Dendritic cell treated with granulocyte-macrophage colony-stimulating factor and Interleukin-4, amounts not matched to agents 40 ng/mL and 50 ng/mL, for 4 days (primary cell): ENCODE measurements at regions not wholly inside any gene's neighbourhood (a gene's known extent, or its start where the extent isn't known, plus 50 kb on each side); places are given as distances from the start of the nearest gene placed in this dataset.

Experiments used
- H3K27ac Mint-ChIP-seq: one replicate; pipeline ENCODE4 v1.8.0; 2022; ENCODE audit warnings: mild to moderate bottlenecking, mixed read lengths
- H3K27me3 Mint-ChIP-seq: one replicate; pipeline ENCODE4 v1.8.0; 2022; ENCODE audit warnings: mild to moderate bottlenecking, mixed read lengths
- H3K36me3 Mint-ChIP-seq: one replicate; pipeline ENCODE4 v1.8.0; 2022; ENCODE audit warnings: low read depth, mixed read lengths
- H3K4me1 Mint-ChIP-seq: one replicate; pipeline ENCODE4 v1.8.0; 2022; ENCODE audit warnings: low read depth, mixed read lengths
- H3K4me3 Mint-ChIP-seq: one replicate; pipeline ENCODE4 v1.8.0; 2022; ENCODE audit warnings: mild to moderate bottlenecking, moderate library complexity, mixed read lengths
- H3K9me3 Mint-ChIP-seq: one replicate; pipeline ENCODE4 v1.8.0; 2022; ENCODE audit warnings: mixed read lengths
- intact Hi-C: fragments of 100-400 bp; cut with micrococcal nuclease; formaldehyde crosslinking; loops from one replicate; pipeline ENCODE4 v1.15.0; 2022

DNA sequence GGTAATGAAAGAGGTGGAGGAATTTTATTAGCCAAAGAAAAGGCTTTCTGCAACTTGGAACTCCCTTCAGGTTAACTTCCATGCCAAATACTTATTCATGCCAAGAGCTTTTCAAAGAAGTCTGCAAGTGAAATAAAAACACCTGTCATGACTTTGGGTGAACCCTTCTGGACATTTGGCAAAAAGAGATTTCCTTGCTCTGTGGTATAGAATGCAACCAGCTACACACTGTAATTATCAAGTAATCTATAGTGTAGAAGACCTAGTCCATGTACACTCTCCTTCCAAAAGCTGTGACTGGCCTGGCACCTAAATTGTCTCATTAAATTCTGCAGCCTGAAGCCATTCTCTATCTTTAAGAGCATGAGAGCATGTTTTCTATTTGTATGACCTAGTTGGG, 232.3 kb downstream of the COL12A1 start:
- no peak overlapping the region for H3K4me3 Mint-ChIP-seq
- no peaks in the 10 kb centered on the region for H3K36me3 Mint-ChIP-seq
- intact Hi-C loops: no loop called here
- H3K4me1 Mint-ChIP-seq: no peaks in the 10 kb centered on the region
- H3K27me3 Mint-ChIP-seq: no peaks in the 10 kb centered on the region
- no peak overlapping the region for H3K27ac Mint-ChIP-seq
- peaks cover 19% of the 10 kb centered on the region for H3K9me3 Mint-ChIP-seq

GRCh38 chr6:74971633-74972032, 234.2 kb downstream of the COL12A1 start:
- Mint-ChIP-seq H3K4me1 (no peaks in the 10 kb centered on the region), H3K36me3 (no peaks in the 10 kb centered on the region), H3K9me3 (peaks cover 8% of the 10 kb centered on the region), H3K4me3 (no peak overlapping the region), H3K27ac (no peak overlapping the region), H3K27me3 (no peaks in the 10 kb centered on the region)
- intact Hi-C loops: no loop called here

DNA sequence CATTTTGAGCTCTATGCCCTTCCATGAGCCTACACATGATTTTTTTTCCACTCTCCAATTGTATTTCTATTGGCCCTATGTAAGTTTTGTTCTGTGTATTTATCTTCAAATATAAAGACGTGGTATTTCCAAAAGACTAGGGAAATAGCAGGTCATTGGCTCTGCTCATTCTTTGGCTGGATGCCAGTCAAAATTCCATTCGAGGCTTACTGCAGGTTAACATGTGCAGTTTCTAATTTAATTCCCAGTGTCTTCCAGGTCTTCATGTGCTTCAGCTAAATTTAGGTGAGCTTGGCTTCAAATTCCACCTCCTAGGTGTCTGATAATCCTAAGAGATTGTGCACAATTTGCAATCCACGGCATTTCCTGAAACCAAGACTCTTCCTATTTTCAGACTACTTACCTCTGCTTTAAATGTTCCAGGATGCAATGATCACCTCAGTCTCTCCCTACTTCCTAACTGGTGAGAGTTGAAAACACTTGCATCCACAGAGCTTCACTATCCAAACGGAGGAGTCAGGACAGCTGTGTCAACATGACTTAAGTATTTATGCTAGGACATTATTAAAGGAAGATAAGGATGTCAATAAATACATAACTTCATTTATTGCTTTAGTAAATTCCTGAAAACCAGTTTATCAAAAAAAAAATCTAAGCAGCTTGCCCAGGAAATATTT, 236.1 kb downstream of the COL12A1 start:
- intact Hi-C loops: no loop called here
- H3K9me3 Mint-ChIP-seq: peaks cover 21% of the 10 kb centered on the region
- H3K36me3 Mint-ChIP-seq: no peaks in the 10 kb centered on the region
- no peaks in the 10 kb centered on the region for H3K4me1 Mint-ChIP-seq
- no peak overlapping the region for H3K4me3 Mint-ChIP-seq
- H3K27me3 Mint-ChIP-seq: no peaks in the 10 kb centered on the region
- H3K27ac Mint-ChIP-seq: no peak overlapping the region

GRCh38 chr6:74967821-74968220, 238.0 kb downstream of the COL12A1 start:
- no peak overlapping the region for H3K4me3 Mint-ChIP-seq
- H3K4me1 Mint-ChIP-seq: no peaks in the 10 kb centered on the region
- H3K36me3 Mint-ChIP-seq: no peaks in the 10 kb centered on the region
- no peaks in the 10 kb centered on the region for H3K27me3 Mint-ChIP-seq
- no peak overlapping the region for H3K27ac Mint-ChIP-seq
- H3K9me3 Mint-ChIP-seq: peaks cover 15% of the 10 kb centered on the region
- intact Hi-C loops: no loop called here

DNA sequence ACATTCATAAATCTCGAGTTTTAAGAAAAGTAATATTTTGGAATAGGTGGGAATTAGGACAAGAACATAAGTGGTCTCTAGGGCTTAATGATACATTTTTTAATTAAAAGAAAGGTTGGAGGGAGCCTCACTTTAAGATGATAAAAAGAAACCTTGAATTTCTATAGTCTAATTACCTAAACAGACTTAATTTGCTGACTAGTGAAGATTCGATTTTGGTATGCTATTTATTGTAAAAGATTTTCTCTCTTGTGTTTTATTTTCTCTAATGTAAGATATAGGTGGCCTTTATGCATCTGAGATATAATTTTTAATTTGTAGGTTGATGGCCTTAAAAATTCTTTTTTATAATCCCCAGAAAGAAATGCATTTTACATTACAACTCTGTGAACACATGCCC, 239.1 kb downstream of the COL12A1 start:
- Mint-ChIP-seq H3K36me3 (no peaks in the 10 kb centered on the region), H3K4me3 (no peak overlapping the region), H3K4me1 (no peaks in the 10 kb centered on the region), H3K27ac (no peak overlapping the region), H3K9me3 (peaks cover 13% of the 10 kb centered on the region), H3K27me3 (no peaks in the 10 kb centered on the region)
- intact Hi-C loops: no loop called here

DNA sequence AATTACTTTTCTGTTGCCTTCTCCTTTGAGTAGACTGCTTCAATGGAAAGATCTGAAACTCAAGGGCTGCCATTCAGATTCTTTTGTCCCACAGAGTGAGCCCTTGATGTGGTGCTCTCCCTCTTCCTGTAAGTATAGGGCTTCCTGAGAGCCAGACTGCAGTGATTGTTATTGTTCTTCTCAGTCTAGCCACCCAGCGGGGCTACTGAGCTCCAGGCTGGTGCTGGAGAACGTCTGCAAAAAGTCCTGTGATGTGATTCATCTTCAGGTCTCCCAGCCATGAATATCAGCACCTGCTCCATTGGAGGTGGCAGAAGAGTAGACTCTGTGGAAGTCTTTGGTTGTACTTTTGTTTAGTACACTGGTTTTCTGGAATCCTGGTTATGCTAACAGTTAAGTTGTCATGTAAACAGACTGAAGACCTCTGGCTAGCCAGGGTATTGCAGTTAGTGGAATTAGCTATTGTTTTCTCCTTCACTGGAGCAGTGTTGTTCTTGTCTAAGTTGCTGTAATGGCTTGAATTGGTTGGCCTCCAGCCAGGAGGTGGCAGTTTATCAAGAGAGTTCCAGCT, 240.9 kb downstream of the COL12A1 start:
- no peak overlapping the region for H3K4me3 Mint-ChIP-seq
- intact Hi-C loops: no loop called here
- H3K9me3 Mint-ChIP-seq: peaks cover 13% of the 10 kb centered on the region
- H3K27me3 Mint-ChIP-seq: no peaks in the 10 kb centered on the region
- no peaks in the 10 kb centered on the region for H3K4me1 Mint-ChIP-seq
- no peaks in the 10 kb centered on the region for H3K36me3 Mint-ChIP-seq
- H3K27ac Mint-ChIP-seq: no peak overlapping the region

DNA sequence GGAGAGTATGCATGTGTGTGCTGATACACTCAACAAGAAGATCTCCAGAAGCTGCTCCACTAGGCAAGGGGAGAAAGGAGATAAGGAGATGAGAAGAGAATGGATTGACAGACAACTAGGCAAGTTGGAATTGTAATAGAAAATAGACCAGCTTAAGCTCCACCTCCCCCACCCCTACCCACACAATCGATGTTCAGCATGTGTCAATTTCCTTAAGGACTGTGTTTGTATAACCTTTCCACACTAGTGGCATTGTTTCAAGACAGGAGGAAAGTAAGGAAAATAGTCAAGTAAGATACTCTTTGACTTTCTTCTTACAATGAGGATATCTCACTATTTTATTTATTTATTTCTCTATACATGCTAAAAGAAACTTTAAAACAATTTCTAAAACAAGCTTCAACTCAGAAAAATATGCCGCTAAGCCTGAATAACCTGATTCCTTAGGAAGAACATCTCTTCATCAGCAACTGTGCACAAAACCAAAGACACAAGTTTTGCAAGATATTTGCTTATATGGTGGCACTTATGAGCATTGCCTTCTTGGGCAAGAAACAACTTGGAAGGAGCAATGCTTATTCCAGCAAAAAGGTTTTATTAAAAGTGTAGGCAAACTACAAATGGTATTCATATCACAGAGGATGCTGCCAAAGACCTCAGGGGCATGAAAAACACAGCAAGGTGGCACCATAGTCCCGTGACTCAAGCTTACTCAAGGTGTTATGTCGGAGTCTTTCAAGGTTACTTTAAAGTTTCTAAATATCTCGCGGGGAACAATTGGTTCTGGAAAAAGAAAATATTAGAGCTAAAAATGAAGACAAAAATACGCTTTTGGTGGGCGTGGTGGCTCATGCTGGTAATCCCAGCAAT, 249.1 kb downstream of the COL12A1 start:
- Mint-ChIP-seq H3K9me3 (peaks cover 14% of the 10 kb centered on the region), H3K4me3 (no peak overlapping the region), H3K36me3 (no peaks in the 10 kb centered on the region), H3K27me3 (no peaks in the 10 kb centered on the region), H3K4me1 (no peaks in the 10 kb centered on the region), H3K27ac (no peak overlapping the region)
- intact Hi-C loops: no loop called here

GRCh38 chr6:74953708-74954107, 252.1 kb downstream of the COL12A1 start:
- no peaks in the 10 kb centered on the region for H3K36me3 Mint-ChIP-seq
- peaks cover 25% of the 10 kb centered on the region for H3K9me3 Mint-ChIP-seq
- H3K4me1 Mint-ChIP-seq: no peaks in the 10 kb centered on the region
- H3K4me3 Mint-ChIP-seq: no peak overlapping the region
- intact Hi-C loops: no loop called here
- H3K27me3 Mint-ChIP-seq: no peaks in the 10 kb centered on the region
- H3K27ac Mint-ChIP-seq: no peak overlapping the region

- Mint-ChIP-seq H3K36me3 (no peaks in the 10 kb centered on the region), H3K27ac (no peak overlapping the region)
- intact Hi-C loops: no loop called here
These were observed 258.9 kb downstream of the COL12A1 start for GRCh38 chr6:74946961-74947360.

GRCh38 chr6:74942130-74942529, 263.7 kb downstream of the COL12A1 start:
- intact Hi-C loops: no loop called here
- H3K4me3 Mint-ChIP-seq: no peak overlapping the region
- no peaks in the 10 kb centered on the region for H3K4me1 Mint-ChIP-seq
- H3K27me3 Mint-ChIP-seq: no peaks in the 10 kb centered on the region
- no peaks in the 10 kb centered on the region for H3K9me3 Mint-ChIP-seq
- H3K36me3 Mint-ChIP-seq: no peaks in the 10 kb centered on the region
- no peak overlapping the region for H3K27ac Mint-ChIP-seq

More at GRCh38 chr6:74946961-74947360, 258.9 kb downstream of the COL12A1 start:
- peaks cover 24% of the 10 kb centered on the region for H3K9me3 Mint-ChIP-seq
- H3K4me1 Mint-ChIP-seq: no peaks in the 10 kb centered on the region
- H3K4me3 Mint-ChIP-seq: no peak overlapping the region
- no peaks in the 10 kb centered on the region for H3K27me3 Mint-ChIP-seq

DNA sequence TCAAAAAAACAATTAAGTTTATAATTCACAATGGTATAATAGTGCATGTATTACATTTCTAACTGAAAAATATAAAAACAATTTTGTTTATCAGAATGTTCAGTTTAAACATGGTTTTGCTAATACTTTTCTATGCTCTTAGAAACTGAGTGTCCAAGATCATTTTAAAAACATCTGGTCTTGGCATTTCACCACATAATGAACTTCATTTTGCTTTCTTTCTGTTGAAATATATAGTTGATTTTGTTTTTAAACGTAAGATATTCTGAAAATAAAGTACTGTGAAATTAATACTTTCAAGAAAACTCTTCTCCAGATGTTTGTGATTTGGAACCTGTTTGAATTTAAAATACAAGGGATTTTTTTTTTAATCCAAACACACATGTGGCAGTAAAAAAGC, 264.4 kb downstream of the COL12A1 start:
- H3K27me3 Mint-ChIP-seq: no peaks in the 10 kb centered on the region
- H3K4me3 Mint-ChIP-seq: no peak overlapping the region
- H3K4me1 Mint-ChIP-seq: no peaks in the 10 kb centered on the region
- no peaks in the 10 kb centered on the region for H3K36me3 Mint-ChIP-seq
- intact Hi-C loops: no loop called here
- H3K9me3 Mint-ChIP-seq: no peaks in the 10 kb centered on the region
- H3K27ac Mint-ChIP-seq: no peak overlapping the region

DNA sequence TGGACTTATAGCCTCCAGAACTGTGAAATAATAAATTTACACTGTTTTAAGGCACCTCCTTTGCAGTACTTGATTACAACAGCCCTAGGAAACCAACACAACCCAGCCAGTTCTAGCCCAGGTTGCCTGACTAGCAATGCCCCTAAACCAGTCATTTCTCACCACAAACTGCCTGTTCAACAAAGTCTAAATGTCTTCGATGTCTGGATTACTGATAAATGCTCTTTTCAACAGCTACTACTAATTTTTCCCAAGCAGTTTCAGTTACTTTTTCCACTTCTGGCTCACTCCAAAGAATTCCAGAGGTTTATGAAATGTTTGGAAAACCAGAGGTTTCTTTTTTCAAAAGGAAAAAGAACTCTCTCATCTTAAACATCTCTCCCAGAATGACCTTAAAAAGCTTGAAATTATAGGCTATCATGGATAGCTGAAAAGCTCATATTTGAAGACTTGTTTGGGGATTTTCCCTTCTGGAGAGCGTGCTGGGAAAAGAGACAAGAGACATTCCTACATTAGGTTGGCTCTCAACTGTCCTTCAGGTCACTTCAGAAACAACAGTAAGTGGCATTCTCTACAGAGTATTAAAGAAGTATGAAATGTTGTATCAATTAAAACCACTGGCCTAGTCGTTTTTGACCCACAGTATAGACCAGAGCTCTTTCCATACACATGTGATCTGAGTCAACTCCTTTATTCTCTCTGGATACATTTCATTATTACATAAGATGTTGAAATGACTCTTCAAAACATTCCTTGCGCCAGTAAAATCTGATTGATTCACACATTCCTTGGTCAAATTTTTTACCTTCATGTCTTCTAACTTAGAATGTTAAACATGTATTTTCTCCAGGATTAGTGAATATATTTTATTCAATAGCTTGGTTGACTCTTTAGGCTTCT, 265.9 kb downstream of the COL12A1 start:
- Mint-ChIP-seq H3K36me3 (no peaks in the 10 kb centered on the region), H3K27ac (no peak overlapping the region), H3K9me3 (no peaks in the 10 kb centered on the region), H3K4me1 (no peaks in the 10 kb centered on the region), H3K4me3 (no peak overlapping the region), H3K27me3 (no peaks in the 10 kb centered on the region)
- intact Hi-C loops: no loop called here

DNA sequence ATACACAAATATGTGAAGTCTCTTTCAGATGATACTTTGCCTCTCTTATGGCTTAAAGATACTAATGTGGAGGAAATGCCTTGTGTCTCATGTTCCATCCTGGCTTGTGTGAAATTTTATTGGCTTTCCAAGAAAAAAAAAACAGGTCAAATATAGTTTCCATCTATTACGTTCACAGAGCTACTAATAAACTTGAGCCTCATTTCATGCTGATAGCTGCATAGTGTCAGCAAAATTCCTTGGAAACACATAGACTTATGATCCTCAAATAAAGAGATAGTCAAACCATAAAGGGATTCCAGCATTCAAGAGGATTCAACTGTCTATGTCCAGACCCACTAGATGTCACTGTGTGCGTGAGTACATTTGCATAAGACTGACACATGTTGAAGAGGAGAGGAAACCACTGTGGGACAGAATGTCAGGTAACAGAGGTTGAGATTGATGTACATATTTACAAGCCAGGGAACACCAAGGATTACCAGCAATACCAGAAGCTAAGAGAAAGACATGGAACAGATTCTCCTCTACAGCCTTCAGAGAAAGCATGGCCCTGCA, 266.6 kb downstream of the COL12A1 start:
- Mint-ChIP-seq H3K9me3 (no peaks in the 10 kb centered on the region), H3K27ac (no peak overlapping the region), H3K4me1 (no peaks in the 10 kb centered on the region), H3K27me3 (no peaks in the 10 kb centered on the region), H3K36me3 (no peaks in the 10 kb centered on the region), H3K4me3 (no peak overlapping the region)
- intact Hi-C loops: no loop called here
